Lung (tissue), 11 donors: ENCODE measurements at regions not wholly inside any gene's neighbourhood (a gene's known extent, or its start where the extent isn't known, plus 50 kb on each side); places are given as distances from the start of the nearest gene placed in this dataset.
A peak's percentile ranks its signal among the peaks of the same experiment; 100 is the strongest.
"Not testable (repeated sequence)": the region's sequence is repeated elsewhere in the genome, so short reads cannot be mapped to it uniquely, and the experiment has no call there.

ENCODE experiments used
- ATAC-seq: fragments of 200-7000 bp; cut with Tn5 transposase; one replicate; pipeline ENCODE4 v1.9.1; 2020; ENCODE audit warnings: moderate number of reproducible peaks; ENCODE audit not compliant: insufficient read depth, low FRiP score
- DNase-seq, 3 donors: peaks; one replicate each; pipeline ENCODE4 v3.0.0-alpha.2; 2013 to 2017
- H3K27ac ChIP-seq, 2 donors: one replicate each; pipeline ENCODE4 v1.5.1; 2013; ENCODE audit warnings: mild to moderate bottlenecking in 2 of 2, moderate library complexity in 2 of 2, control low read depth in 1 of 2, inconsistent platforms in 1 of 2, low read depth in 1 of 2, low read length in 1 of 2
- H3K27me3 ChIP-seq, 3 donors: one replicate each; pipeline ENCODE4 v1.5.1; 2013; ENCODE audit warnings: low read length in 2 of 3; ENCODE audit not compliant: control insufficient read depth in 3 of 3, insufficient read depth in 3 of 3
- H3K36me3 ChIP-seq, 4 donors: one replicate each; pipeline ENCODE4 v1.5.1; 2013; ENCODE audit warnings: low read length in 4 of 4, mild to moderate bottlenecking in 1 of 4, moderate library complexity in 1 of 4; ENCODE audit not compliant: control insufficient read depth in 4 of 4, insufficient read depth in 4 of 4
- H3K4me1 ChIP-seq, 5 donors: one replicate each; pipeline ENCODE4 v1.5.1; 2013; ENCODE audit warnings: low read length in 5 of 5, mild to moderate bottlenecking in 2 of 5, moderate library complexity in 1 of 5; ENCODE audit not compliant: control insufficient read depth in 5 of 5, insufficient read depth in 5 of 5
- H3K4me3 ChIP-seq: one replicate; pipeline ENCODE4 v1.5.1; 2013; ENCODE audit warnings: mild to moderate bottlenecking, control low read depth, moderate library complexity
- H3K9ac ChIP-seq, 2 donors: one replicate each; pipeline ENCODE4 v1.5.1; 2013; ENCODE audit warnings: low read length in 2 of 2, control low read depth in 1 of 2; ENCODE audit not compliant: insufficient read depth in 1 of 2
- H3K9me3 ChIP-seq, 4 donors: one replicate each; pipeline ENCODE4 v1.5.1; 2013; ENCODE audit warnings: low read length in 3 of 4, mild to moderate bottlenecking in 1 of 4, moderate library complexity in 1 of 4; ENCODE audit not compliant: control insufficient read depth in 4 of 4, insufficient read depth in 3 of 4
- WGBS, 2 donors: extraction: QIAGEN DNeasy Blood & Tissue Kit; methylation state at CpG; one replicate each; pipeline ENCODE4 v1.1.7; 2013; 5-methylcytosine and 5-hydroxymethylcytosine counted together
- TF ChIP-seq, protein P1 (sequence below): IDR thresholded peaks from 2 replicates; pipeline ENCODE4 v1.5.1; 2012; ENCODE audit warnings: mild to moderate bottlenecking; ENCODE audit errors: control extremely low read depth, extremely low read depth
- donor health status: control.
- donor health status: control.
- donor health status: Bipolar disorder and iron deficiency.
- donor health status: healthy.
- donor health status: DM: yes; HTN: yes; CAD: no.

- no peaks in the 10 kb centered on the region for H3K4me1 ChIP-seq
- H3K9me3 ChIP-seq, result no peaks in the 10 kb centered on the region
- no peak overlapping the region for H3K4me3 ChIP-seq
- ATAC-seq, result no peak
- 33 to 35% methylated on average over 1 of the region's 1 CpG for WGBS, 2 donors
- TF ChIP-seq, protein P1, sequence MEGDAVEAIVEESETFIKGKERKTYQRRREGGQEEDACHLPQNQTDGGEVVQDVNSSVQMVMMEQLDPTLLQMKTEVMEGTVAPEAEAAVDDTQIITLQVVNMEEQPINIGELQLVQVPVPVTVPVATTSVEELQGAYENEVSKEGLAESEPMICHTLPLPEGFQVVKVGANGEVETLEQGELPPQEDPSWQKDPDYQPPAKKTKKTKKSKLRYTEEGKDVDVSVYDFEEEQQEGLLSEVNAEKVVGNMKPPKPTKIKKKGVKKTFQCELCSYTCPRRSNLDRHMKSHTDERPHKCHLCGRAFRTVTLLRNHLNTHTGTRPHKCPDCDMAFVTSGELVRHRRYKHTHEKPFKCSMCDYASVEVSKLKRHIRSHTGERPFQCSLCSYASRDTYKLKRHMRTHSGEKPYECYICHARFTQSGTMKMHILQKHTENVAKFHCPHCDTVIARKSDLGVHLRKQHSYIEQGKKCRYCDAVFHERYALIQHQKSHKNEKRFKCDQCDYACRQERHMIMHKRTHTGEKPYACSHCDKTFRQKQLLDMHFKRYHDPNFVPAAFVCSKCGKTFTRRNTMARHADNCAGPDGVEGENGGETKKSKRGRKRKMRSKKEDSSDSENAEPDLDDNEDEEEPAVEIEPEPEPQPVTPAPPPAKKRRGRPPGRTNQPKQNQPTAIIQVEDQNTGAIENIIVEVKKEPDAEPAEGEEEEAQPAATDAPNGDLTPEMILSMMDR, result no peak
- no peaks in the 10 kb centered on the region for H3K36me3 ChIP-seq
- no peaks in the 10 kb centered on the region for H3K27me3 ChIP-seq
- H3K27ac ChIP-seq, result no peak overlapping the region
- H3K9ac ChIP-seq, result no peak overlapping the region
- peak in 1 of 3 donors; percentile 0 for DNase-seq
These were observed 293.6 kb upstream of the NDST3 start for GRCh38 chr4:117740736-117741135.

DNA sequence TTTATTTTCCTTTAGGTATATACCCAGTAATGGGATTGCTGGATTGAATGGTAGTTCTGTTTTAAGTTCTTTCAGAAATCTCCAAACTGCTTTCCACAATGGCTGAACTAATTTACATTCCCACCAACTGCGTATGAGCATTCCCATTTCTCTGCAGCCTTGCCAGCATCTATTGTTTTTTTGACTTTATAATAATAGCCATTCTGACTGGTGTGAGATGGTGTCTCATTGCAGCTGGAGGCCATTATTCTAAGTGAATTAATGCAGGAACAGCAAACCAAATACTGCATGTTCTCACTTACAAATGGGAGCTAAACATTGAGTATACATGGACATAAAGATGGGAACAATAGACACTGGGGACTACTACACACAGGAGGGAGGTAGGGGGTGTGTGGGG lies 288.9 kb upstream of the NDST3 start:
- H3K9me3 ChIP-seq, H3K27me3 ChIP-seq, H3K9ac ChIP-seq, H3K4me1 ChIP-seq, H3K4me3 ChIP-seq, ATAC-seq, H3K36me3 ChIP-seq, H3K27ac ChIP-seq, DNase-seq: not testable (repeated sequence)
- 0 to 58% methylated on average over 1 of the region's 1 CpG for WGBS, 2 donors

- ATAC-seq (no peak), DNase-seq (no peak)
- TF ChIP-seq, protein P1, result no peak
- no peaks in the 10 kb centered on the region for H3K27me3 ChIP-seq
- H3K9ac ChIP-seq, result no peak overlapping the region
- no peak overlapping the region for H3K4me3 ChIP-seq
- 37 to 67% methylated on average over 1 of the region's 1 CpG for WGBS, 2 donors
- peaks cover 0 to 5% (median 0%) of the 10 kb centered on the region in 4 donors for H3K9me3 ChIP-seq
- no peaks in the 10 kb centered on the region for H3K4me1 ChIP-seq
- no peaks in the 10 kb centered on the region for H3K36me3 ChIP-seq
- H3K27ac ChIP-seq, result no peak overlapping the region
These were observed 278.8 kb upstream of the NDST3 start for GRCh38 chr4:117755438-117755837.

DNA sequence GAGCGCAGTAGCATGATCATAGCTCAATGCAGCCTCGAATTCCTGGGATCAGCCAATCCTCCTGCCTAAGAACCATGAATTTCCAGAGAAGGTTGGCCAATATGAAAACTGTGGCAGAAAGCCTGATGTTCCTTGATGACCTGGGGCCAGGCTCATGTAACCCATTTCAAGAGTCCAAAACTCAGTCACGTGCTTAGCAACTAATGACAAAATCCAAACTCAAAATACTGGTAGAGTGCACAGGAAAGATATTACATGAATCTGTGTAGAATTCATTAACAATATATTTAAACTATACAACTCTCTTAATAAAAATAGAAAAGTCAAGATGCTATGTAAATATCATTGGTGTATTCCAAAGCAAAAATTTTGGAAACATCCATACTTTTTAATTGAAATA lies 265.7 kb upstream of the NDST3 start:
- ATAC-seq (no peak), DNase-seq (no peak)
- no peaks in the 10 kb centered on the region for H3K4me1 ChIP-seq
- H3K9me3 ChIP-seq, result no peaks in the 10 kb centered on the region
- no peaks in the 10 kb centered on the region for H3K36me3 ChIP-seq
- H3K4me3 ChIP-seq, result no peak overlapping the region
- no peak overlapping the region for H3K27ac ChIP-seq
- 63 to 73% methylated on average over 3 of the region's 3 CpGs for WGBS, 2 donors
- H3K27me3 ChIP-seq, result no peaks in the 10 kb centered on the region
- TF ChIP-seq, protein P1, result no peak
- no peak overlapping the region for H3K9ac ChIP-seq
